ENCODE measurements at regions not wholly inside any gene's neighbourhood (a gene's known extent, or its start where the extent isn't known, plus 50 kb on each side); places are given as distances from the start of the nearest gene placed in this dataset.
A peak's percentile ranks its signal among the peaks of the same experiment; 100 is the strongest.

DNA sequence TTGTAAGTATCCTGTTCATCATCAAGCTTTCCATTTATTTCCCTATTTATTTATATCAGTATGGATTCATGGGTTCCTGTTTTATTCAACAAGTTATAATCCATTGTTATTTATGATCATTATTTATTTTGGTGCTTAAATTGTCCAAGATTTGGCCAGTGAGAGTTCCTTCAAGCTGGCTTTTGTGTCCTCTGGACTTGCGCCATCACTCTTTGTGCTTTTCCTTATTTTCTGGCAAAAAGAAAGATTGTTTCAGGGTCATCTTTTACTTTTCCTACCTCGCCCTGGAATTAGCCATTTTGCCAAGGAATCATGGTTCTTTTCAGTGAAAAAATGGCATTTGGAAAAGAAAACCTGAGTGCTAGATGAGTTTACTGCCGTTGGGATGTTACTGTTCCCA is 193.4 kb downstream of the ADAMTS15 start:
- DNase-seq (ENCODE audit: low spot score), result no peak

- no peak for DNase-seq (ENCODE audit: low spot score)
Measured at GRCh38 chr11:130642994-130643393, 194.5 kb downstream of the ADAMTS15 start.

GRCh38 chr11:130644187-130644586 is 195.7 kb downstream of the ADAMTS15 start:
- no peak for DNase-seq (ENCODE audit: low spot score)

- DNase-seq (ENCODE audit: low spot score), result no peak
Measured at GRCh38 chr11:130645164-130645842, 196.9 kb downstream of the ADAMTS15 start.

DNA sequence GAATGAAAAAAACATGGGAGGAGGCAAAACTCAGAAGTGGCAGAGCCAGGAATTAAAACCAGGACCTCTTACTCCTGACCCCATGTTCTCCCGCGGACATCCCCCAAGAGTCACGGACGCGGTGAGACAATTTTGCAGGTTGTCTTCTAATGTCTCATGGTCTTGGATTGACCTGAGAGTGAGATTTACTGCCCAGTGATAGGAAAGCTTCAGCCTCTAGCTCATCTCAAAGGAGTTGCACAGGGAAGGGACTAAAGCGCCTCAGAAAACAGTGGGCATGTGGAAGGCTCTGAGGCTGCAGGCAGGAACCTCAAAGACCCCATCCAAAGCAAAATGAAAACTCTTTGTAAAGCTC is 197.4 kb downstream of the ADAMTS15 start:
- DNase-seq (ENCODE audit: low spot score), result no peak

GRCh38 chr11:130646881-130647280 is 198.4 kb downstream of the ADAMTS15 start:
- no peak for DNase-seq (ENCODE audit: low spot score)

GRCh38 chr11:130647371-130647770 is 198.9 kb downstream of the ADAMTS15 start:
- no peak for DNase-seq (ENCODE audit: low spot score)

GRCh38 chr11:130649801-130650200 is 201.4 kb downstream of the ADAMTS15 start:
- no peak for DNase-seq (ENCODE audit: low spot score)

DNA sequence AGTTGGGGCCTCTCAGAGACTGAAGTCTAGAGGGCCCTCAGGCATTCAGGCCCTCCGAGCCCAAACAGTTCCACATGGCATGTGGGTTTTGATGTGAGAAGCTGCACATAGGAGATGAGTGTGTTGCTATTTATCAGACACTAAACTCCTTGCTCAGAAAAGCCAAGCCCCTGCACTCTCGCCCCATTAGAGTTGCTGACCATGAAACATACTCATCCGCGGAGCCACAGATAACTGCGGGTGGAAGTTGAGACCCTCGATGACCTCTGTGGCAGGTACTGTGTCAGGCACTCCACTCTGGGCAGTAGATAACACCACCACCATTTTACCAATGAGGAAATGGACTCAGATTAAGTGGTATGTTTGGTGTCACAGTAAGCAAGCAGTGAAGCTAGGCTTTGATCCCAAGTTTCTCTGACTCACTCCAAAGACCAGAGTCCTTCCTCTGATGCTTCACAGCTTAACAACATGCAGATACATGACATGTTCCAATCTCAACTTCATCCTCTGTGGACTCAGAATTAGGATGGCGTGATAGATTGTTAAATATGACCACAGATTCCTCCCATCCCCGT is 202.1 kb downstream of the ADAMTS15 start:
- DNase-seq (ENCODE audit: low spot score), result no peak

DNA sequence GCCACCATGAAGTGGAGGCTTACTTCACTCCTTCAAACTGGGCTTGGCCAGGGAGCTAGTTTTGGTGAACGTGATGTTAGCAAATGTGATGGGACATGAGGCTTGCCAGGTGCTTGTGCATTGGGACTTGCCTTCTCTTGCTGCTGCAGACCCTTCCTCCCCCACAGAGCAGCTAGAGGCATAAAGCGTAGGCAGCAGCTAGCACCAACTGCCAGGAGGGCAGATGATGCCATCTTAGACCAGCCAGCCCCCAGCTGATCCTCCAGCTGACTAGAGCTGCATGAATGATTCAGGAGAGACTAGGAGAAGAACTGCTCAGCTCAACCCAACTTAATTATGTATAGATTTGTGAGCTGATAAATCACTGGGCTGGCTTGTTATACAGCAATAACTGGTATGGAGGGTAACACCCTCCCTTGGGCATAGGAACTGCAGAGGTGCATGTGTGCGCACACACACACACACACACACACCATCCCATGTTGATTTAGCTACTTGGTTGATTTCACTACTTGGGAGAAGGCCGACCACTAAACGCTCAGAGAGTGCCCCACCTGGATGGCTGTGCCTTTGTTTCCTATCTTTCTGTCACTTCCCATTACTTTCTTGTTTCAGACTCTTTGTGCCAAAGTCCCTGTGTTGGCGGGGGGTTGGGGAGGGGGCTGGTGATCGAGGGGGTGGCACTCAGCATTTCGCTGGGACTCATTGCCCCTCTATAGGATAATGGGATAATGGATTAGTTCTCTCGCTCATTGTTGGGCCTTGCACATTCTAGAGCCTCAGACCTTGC is 202.8 kb downstream of the ADAMTS15 start:
- no peak for DNase-seq (ENCODE audit: low spot score)

DNA sequence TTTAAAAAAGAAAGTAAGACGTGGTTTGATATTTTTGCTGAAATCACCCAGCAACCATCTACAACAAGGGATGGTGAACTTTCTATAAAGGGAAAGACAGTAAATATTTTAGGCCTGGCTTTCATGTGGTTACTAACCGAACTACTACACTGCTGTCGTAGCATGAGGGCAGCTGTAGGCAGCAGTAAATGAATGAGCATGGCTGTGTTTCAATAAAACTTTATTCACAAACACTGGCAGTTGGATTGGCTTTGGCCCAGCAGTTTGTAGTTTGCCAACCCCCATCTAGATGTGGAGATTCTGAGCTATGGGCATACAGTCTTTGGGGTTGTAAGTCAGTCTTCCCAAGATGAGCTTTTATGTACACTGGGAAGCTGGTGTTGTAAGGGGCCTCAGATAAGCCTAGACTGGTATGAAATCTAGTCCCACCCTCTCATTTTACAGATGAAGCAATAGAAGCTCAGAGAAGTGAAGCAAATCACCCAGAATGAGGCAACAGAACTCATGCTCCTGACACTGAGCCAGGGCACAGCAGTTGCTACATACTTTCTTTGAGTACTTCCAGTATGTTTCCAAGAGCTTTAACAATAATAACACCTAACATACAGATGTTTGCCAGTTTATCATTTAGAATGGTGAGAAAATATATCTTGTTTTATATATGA is 204.4 kb downstream of the ADAMTS15 start:
- peak; percentile 21 for DNase-seq (ENCODE audit: low spot score)

GRCh38 chr11:130653838-130654636 is 205.6 kb downstream of the ADAMTS15 start:
- DNase-seq (ENCODE audit: low spot score), result no peak

- DNase-seq (ENCODE audit: low spot score), result no peak
Measured at GRCh38 chr11:130655300-130655699, 206.9 kb downstream of the ADAMTS15 start.

GRCh38 chr11:130666781-130667251 is 218.4 kb downstream of the ADAMTS15 start:
- DNase-seq (ENCODE audit: low spot score), result no peak

GRCh38 chr11:130668751-130669150 is 220.3 kb downstream of the ADAMTS15 start:
- no peak for DNase-seq (ENCODE audit: low spot score)

DNA sequence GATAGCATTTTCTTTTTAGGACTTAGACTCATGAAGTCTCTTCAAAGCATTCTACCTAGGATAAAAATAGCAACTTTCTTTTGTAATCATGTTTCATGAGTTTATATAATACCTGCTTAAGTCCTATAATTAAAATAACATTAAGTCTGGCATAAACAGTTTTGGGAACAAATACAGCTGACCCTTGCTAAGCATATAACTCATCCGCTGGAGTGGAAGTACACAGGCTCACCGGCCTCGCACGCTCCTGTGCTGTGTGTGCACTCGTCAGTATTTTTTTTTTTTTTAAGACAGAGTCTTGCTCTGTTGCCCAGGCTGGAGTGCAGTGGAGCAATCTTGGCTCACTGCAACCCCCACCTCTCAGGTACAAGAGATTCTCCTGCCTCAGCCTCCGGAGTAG is 221.8 kb downstream of the ADAMTS15 start:
- no peak for DNase-seq (ENCODE audit: low spot score)

GRCh38 chr11:130671801-130672700 is 223.6 kb downstream of the ADAMTS15 start:
- no peak for DNase-seq (ENCODE audit: low spot score)

DNA sequence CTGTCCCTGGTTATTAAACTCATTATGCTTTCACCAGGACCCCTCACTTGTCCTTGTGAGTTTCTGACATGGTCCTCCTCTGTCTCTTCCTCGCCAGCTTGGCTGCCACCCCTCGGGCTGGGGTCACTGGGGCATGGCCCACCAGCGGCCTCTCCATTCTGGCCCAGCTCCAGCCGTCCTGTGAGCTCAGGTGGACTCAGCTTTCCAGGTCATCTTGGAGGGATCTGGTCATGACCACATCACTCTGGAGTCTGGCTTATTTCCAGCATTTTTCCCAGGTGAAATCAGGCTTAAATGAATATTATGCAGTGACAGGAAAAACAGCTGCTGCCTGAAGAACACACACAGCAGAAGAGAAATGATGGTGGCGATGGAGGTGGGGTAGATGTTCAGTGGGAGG is 224.5 kb downstream of the ADAMTS15 start:
- DNase-seq (ENCODE audit: low spot score), result no peak

- DNase-seq (ENCODE audit: low spot score), result no peak
Measured at GRCh38 chr11:130673698-130674097, 225.3 kb downstream of the ADAMTS15 start.

DNA sequence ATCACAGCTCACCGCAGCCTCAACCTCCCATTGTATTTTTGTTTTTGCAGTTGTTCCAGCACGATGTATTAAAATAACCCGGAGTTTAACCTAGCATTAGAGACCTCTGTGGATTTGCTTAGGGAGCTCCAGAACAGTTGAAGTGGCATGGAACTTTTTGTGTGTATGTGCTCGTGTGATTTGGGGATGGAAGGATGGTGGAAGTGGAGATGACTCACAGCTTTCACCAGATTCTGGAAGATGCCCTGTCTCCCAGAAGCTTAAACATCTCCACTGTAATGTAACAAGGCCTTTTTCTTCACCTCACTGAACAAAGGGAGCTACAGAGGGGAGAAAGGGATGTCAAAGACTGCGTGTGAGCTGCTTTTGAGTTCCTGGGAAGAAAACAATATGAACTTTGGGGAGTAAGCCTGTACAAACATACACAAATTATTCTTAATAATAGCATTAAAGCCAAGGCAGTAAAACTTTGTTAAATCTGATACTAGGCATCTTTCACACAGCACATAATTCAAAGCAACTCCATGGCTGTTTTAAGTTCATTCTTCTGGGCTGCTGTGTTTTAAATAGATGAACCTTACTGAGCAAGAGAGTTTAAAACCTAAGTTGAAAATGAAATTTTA is 226.4 kb downstream of the ADAMTS15 start:
- DNase-seq (ENCODE audit: low spot score), result no peak
